Activated CD8-positive, alpha-beta memory T cell treated with anti-CD3 and anti-CD28 coated beads for 1 hour (primary cell): ENCODE measurements at regions not wholly inside any gene's neighbourhood (a gene's known extent, or its start where the extent isn't known, plus 50 kb on each side); places are given as distances from the start of the nearest gene placed in this dataset.

Experiments used
- DNase-seq, 2 donors: peaks; one replicate each; pipeline ENCODE4 v3.0.0-alpha.2; 2020; ENCODE audit warnings: low read depth in 1 of 2; ENCODE audit errors: extremely low read depth in 1 of 2

DNA sequence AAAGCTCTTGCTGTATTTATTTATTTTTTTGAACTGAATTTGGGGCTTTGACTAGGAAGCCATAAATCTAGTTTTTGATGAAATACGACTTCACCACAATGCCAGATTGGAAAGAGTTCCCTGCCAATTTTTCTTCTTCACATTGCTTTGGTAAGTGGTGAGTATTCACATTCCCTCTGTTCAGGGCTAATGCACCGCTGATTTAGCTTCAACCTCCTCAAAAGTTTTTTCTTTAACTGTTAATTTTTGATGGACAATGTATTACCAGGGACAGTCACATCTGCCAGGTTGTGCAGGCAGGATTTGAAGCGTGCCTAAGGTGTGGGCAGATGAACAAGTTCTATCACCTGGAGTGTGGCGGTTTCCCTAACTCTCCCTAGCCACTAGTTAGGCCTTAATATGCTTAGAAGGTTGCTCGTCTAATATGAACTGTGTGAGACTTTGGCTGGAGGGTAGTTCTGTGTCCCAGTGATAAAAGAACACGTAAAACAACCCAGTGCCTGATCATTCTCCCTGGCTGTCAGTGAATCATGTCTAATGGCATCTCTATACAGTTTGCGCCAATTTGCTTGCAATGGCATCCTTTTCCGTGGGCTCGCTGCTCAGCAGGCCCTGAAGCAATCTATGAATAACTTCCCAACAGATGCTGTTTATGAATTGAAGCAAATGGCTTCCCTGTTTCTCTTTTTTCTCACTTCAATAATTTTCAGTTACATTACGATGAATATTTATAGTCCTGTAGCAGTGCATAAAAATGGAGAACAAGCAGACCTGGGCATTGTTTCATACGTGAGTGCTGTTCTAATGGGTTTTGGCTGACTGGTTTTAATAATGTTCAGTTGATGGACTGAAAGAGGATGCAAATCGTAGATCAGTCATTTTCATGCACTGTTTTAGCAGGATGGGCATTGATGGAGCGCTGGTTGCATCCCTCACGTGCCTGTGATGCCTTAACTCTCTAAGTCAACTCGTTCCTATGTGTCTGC is 243.2 kb upstream of the SUCLG2 start:
- no peak for DNase-seq

GRCh38 chr3:67896130-67896529 is 241.7 kb upstream of the SUCLG2 start:
- DNase-seq = no peak

GRCh38 chr3:67894510-67894909 is 240.1 kb upstream of the SUCLG2 start:
- no peak for DNase-seq

GRCh38 chr3:67884345-67884744 is 229.9 kb upstream of the SUCLG2 start:
- DNase-seq = no peak

DNA sequence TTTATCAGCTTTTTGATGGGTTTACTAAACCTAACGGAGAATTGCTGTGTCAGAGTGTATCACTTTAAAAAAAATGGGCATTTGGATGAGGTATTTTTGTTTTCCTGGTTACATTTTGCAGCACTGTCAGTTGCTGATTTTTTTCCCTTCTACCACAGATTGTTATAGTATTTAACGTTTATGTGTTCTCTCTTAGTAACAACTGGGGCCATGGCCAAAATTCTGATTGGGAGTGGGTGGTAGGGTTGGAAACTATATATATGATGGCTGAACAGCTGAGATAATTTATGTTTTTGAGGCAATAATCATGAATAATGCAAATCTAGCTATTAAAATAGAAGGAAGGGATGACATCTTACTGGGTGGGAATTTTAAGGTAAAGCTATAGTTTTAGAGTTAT is 229.4 kb upstream of the SUCLG2 start:
- DNase-seq = no peak

DNA sequence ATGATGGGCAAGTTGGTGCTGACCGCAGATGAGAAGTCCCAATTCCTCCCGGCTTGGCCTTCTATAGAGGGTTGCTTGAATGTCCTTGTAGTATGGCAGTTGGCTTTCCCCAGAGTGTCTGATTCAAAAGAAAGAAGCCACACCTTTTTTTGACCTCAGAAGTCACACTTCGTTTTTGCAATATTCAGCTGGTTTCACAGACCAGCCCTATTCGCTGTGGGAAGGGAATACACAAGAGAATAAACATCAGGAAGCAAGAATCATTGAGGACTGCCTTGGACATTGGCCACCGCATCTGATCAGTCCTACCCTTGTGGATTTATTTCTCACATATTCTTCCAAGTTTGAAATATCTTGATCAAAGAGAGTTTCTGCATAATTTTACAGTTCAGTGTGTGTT is 228.6 kb upstream of the SUCLG2 start:
- DNase-seq = no peak

GRCh38 chr3:67876261-67876660 is 221.8 kb upstream of the SUCLG2 start:
- no peak for DNase-seq

GRCh38 chr3:67875858-67876257 is 221.4 kb upstream of the SUCLG2 start:
- no peak for DNase-seq

DNA sequence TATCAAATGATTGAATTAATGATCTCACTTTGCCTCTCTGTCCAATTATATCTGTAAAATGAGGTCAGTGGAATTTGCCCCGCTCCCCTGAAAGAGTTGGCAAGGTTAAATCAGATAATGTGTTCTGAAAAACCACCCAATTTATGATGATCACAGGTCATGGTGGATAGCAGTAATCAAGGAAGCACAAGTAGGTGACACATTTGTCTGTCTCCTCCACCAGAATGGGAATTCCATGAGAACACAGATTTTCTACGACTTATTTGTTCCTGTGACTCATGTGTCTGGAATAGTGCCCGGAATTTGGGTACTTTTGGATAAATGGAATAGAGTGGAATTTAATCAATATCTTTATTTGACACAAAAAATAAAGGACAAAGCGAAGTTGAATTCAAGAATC is 220.9 kb upstream of the SUCLG2 start:
- DNase-seq = no peak

GRCh38 chr3:67870477-67870876 is 216.1 kb upstream of the SUCLG2 start:
- DNase-seq = no peak

DNA sequence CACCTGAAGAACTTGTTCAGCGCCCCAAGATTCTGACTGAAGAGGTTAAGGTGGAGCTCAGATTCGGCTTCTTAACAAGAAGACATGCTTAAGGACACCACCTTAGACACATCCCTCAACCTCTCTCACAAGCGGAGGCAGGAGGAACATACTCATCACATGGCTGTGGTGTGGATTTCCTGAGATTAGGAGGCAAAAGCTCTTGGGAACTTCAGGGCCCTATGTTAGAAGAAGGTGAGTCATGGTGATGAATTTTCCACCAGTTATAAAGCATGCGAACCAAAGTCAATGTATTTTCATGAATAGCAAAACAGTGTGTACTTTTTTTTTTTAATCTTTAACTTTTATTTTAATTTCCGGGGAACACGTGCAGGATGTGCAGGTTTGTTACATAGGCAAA is 212.2 kb upstream of the SUCLG2 start:
- DNase-seq = no peak

DNA sequence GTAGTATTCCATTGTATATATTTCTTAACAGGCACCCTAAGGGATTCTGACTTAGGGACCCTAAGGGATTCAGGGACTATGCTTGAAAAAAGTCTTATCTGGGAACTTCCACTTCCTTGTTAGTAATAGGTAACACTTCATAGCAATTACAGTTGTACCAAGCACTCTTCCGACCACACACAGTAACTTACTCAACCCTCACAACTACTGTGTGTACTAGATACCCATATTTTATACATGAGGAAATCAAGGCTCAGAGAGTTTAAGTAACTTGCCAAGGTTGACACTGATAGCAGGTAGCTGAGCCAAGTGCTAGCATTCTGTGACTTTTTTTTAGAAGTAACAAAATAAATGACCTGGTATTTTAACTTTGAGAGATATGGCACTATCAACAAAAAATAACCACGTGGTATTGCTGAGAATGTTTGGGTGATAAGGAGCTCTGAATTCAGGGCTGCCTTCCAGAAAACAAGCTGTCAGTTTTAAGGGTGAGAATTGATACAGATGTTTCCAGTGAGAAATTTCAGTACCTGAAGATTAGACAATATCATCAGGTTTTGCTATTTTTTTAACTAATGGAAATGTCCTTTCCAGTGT is 210.3 kb upstream of the SUCLG2 start:
- DNase-seq = no peak

DNA sequence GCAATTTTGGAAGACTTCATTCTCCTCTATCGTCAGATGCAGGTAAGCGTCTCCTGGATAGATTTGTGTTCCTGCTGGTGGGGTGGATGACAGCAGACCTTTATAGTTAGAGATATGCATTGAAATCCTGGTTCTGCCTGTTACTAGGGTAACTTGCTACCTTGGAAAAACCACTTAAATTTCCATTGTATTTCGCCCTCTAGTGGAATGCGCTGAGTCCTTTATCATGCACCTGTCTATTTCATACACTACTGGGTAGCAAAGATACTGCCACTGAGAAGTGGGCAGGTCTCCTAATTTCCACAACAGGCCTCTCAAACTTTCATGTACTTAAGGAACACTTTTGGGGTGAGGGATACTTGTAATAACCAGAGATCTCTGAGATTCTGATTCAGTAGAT is 209.5 kb upstream of the SUCLG2 start:
- no peak for DNase-seq

GRCh38 chr3:67860429-67860828 is 206.0 kb upstream of the SUCLG2 start:
- DNase-seq = no peak

DNA sequence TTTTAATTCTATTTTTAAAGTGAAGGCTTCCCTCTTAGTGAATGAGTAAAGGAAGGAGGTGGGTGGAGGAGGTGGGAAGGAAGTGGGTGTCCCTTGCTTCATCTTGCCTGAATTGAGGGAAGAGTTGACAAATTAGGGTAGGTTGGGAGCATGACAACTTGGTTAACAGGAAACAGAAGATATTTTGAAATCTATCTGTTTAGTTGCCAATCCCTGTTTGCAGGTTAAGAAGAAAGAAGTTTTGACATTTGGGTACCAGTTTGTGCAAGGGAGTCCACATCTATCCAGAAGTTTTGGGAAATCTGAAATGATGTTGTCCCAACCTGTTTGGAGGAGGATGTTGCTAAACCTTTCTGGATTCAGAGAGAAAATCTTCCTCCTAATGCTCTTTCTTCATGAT is 204.1 kb upstream of the SUCLG2 start:
- DNase-seq = no peak

DNA sequence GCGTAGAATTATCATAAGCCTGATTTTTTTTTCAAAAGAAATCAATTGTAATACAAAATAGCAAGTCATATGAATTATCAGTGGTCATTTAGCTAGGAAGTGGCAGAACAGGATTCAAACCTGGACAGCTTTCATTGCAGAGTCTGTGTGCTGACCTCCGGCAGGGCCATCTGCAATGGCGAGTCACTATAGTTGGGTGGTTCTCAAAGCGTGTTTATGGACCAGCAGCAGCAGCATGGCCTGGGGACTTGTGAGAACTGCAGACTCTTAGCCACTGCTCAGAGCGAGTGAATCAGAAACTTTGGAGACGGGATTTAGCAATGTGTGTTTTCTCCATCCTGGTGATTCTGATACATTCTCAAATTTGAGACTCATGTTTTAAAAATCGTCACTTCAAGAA is 202.3 kb upstream of the SUCLG2 start:
- no peak for DNase-seq

DNA sequence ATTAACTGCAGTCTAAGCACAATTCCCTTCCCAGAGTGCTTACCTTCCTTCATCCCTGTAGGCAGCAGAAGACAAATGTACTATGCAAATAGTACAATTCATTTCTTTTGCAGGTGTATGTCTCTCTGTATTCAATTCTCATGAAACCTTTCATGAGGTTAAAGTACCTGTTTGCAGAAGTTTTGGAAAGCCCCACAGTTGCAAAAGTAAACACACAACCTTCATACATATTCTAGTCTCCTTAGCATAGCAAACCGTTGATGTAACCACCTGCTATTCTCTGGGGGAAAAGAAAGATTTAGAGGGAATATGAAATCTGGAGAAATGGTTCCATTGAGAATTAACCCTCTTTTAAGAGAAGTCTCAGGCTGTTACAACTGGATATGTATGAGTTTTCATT is 200.3 kb upstream of the SUCLG2 start:
- DNase-seq = no peak

- DNase-seq = no peak
Observed at GRCh38 chr3:67853520-67853919, 199.1 kb upstream of the SUCLG2 start.

- no peak for DNase-seq
Observed at GRCh38 chr3:67848299-67848698, 193.9 kb upstream of the SUCLG2 start.

GRCh38 chr3:67846166-67846565 is 191.8 kb upstream of the SUCLG2 start:
- DNase-seq = no peak

DNA sequence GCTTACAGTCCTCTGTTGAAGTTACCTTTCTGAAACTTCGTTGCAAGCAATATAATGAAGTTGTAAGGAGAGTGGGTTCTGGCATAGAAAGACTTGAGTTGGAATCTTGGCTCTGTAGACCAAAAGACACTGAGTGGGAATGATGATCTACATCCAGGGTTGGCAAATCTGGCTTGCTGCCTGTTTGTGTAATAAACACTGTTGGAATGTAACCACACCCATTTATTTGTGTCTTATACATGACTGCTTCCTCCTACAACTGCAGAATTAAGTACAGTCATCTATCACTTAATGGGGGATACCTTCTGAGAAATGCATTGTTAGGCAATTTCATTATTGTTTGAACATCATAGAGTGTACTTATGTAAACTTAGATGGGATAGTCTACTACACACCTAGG is 178.4 kb upstream of the SUCLG2 start:
- no peak for DNase-seq

DNA sequence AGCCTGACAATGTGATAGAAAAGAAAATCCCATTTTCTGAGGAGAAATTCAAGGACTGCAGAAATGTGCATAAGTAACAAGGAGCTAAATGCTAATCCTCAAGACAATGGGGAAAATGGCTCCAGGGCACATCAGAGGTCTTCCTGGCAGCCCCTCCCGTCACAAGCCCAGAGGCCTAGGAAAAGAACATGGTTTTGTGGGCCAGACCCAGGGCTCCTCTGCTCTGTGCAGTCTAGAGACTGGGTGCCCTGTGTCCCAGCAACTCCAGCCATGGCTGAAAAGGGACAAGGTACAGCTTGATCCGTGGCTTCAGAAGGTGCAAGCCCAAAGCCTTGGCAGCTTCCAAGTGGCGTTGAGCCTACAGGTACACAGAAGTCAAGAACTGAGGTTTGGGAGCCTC is 176.8 kb upstream of the SUCLG2 start:
- DNase-seq = no peak
